GM12878 (cell line): ENCODE measurements at regions not wholly inside any gene's neighbourhood (a gene's known extent, or its start where the extent isn't known, plus 50 kb on each side); places are given as distances from the start of the nearest gene placed in this dataset.

Experiments
- CBFB ChIP-seq: IDR thresholded peaks from 2 replicates; pipeline ENCODE4 v1.6.1; 2016; ENCODE audit warnings: antibody characterized with exemption, low read depth
- CREB1 ChIP-seq: IDR thresholded peaks from 2 replicates; pipeline ENCODE4 v1.6.1; 2012; ENCODE audit warnings: low read depth, mild to moderate bottlenecking, inconsistent platforms
- CUX1 ChIP-seq: IDR thresholded peaks from 2 replicates; pipeline ENCODE4 v1.6.1; 2012; ENCODE audit warnings: improper control_type of control experiment, low read depth, low read length; ENCODE audit not compliant: insufficient replicate concordance
- POU2F2 ChIP-seq: IDR thresholded peaks from 3 replicates; pipeline ENCODE4 v1.6.1; 2011; ENCODE audit warnings: low read depth, mild to moderate bottlenecking, low read length, borderline replicate concordance
- SREBF1 ChIP-seq: IDR thresholded peaks from 2 replicates; pipeline ENCODE4 v1.6.1; 2012; ENCODE audit warnings: mild to moderate bottlenecking, low read length
- SREBF2 ChIP-seq: IDR thresholded peaks from 2 replicates; pipeline ENCODE4 v1.6.1; 2012; ENCODE audit warnings: mild to moderate bottlenecking, low read length
- TF ChIP-seq, protein P1 (sequence below): fragments of 450-650 bp; IDR thresholded peaks from 2 replicates; pipeline ENCODE4 v1.6.1; 2016; ENCODE audit warnings: mild to moderate bottlenecking, moderate library complexity, borderline replicate concordance

- TF ChIP-seq CUX1 (no peak), CREB1 (no peak), SREBF2 (no peak), SREBF1 (no peak), POU2F2 (no peak), CBFB (no peak)
- TF ChIP-seq, protein P1, sequence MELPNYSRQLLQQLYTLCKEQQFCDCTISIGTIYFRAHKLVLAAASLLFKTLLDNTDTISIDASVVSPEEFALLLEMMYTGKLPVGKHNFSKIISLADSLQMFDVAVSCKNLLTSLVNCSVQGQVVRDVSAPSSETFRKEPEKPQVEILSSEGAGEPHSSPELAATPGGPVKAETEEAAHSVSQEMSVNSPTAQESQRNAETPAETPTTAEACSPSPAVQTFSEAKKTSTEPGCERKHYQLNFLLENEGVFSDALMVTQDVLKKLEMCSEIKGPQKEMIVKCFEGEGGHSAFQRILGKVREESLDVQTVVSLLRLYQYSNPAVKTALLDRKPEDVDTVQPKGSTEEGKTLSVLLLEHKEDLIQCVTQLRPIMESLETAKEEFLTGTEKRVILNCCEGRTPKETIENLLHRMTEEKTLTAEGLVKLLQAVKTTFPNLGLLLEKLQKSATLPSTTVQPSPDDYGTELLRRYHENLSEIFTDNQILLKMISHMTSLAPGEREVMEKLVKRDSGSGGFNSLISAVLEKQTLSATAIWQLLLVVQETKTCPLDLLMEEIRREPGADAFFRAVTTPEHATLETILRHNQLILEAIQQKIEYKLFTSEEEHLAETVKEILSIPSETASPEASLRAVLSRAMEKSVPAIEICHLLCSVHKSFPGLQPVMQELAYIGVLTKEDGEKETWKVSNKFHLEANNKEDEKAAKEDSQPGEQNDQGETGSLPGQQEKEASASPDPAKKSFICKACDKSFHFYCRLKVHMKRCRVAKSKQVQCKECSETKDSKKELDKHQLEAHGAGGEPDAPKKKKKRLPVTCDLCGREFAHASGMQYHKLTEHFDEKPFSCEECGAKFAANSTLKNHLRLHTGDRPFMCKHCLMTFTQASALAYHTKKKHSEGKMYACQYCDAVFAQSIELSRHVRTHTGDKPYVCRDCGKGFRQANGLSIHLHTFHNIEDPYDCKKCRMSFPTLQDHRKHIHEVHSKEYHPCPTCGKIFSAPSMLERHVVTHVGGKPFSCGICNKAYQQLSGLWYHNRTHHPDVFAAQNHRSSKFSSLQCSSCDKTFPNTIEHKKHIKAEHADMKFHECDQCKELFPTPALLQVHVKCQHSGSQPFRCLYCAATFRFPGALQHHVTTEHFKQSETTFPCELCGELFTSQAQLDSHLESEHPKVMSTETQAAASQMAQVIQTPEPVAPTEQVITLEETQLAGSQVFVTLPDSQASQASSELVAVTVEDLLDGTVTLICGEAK, result no peak
These were observed 68.9 kb downstream of the OR13A1 start (continued) for GRCh38 chr10:45246522-45246921.
